Upper lobe of left lung (tissue), 6 donors: ENCODE measurements at regions not wholly inside any gene's neighbourhood (a gene's known extent, or its start where the extent isn't known, plus 50 kb on each side); places are given as distances from the start of the nearest gene placed in this dataset.

ENCODE experiments used
- ATAC-seq, 2 donors: fragments of 200-7000 bp; cut with Tn5 transposase; one replicate each; pipeline ENCODE4 v1.9.1; 2022; ENCODE audit warnings: mild to moderate bottlenecking in 2 of 2, moderate library complexity in 2 of 2; ENCODE audit not compliant: low FRiP score in 2 of 2
- DNase-seq, 2 donors: peaks; one replicate each; pipeline ENCODE4 v3.0.0-alpha.2; 2019 to 2020
- H3K27ac ChIP-seq, 4 donors: fragments of 200-600 bp; sonication (generic); one replicate each; pipeline ENCODE4 v1.5.1; 2016 to 2019
- H3K27me3 ChIP-seq, 4 donors: fragments of 200-600 bp; sonication (generic); one replicate each; pipeline ENCODE4 v1.5.1; 2017 to 2019
- H3K36me3 ChIP-seq, 4 donors: fragments of 200-600 bp; sonication (generic); one replicate each; pipeline ENCODE4 v1.5.1; 2016 to 2019
- H3K4me1 ChIP-seq, 4 donors: fragments of 200-600 bp; sonication (generic); one replicate each; pipeline ENCODE4 v1.5.1; 2018 to 2019
- H3K4me3 ChIP-seq, 4 donors: fragments of 200-600 bp; sonication (generic); one replicate each; pipeline ENCODE4 v1.5.1; 2017 to 2019; ENCODE audit warnings: mild to moderate bottlenecking in 2 of 4, moderate library complexity in 1 of 4
- H3K9me3 ChIP-seq, 4 donors: fragments of 200-600 bp; sonication (generic); one replicate each; pipeline ENCODE4 v1.5.1; 2018 to 2019
- CTCF ChIP-seq, 6 experiments: fragments of 450-650 bp in 4 of 6; fragments of 200-600 bp in 2 of 6; sonication (generic) in 2 of 6; IDR thresholded peaks; one replicate each; pipeline ENCODE4 v1.5.1; 2016 to 2019; ENCODE audit warnings: antibody characterized with exemption in 6 of 6
- EP300 ChIP-seq, 4 donors: sonication (generic); formaldehyde crosslinking; IDR thresholded peaks; one replicate each; pipeline ENCODE4 v1.5.1; 2017; ENCODE audit warnings: antibody characterized with exemption in 4 of 4, control low read depth in 2 of 4
- POLR2A ChIP-seq, 4 donors: fragments of 450-650 bp; IDR thresholded peaks; one replicate each; pipeline ENCODE4 v1.5.1; 2016 to 2017; ENCODE audit warnings: antibody characterized with exemption in 4 of 4, mild to moderate bottlenecking in 2 of 4
- POLR2AphosphoS5 ChIP-seq, 2 donors: sonication (generic); formaldehyde crosslinking; IDR thresholded peaks; one replicate each; pipeline ENCODE4 v1.5.1; 2017; ENCODE audit warnings: antibody characterized with exemption in 2 of 2
- WGBS, 2 donors: methylation state at CpG; one replicate each; pipeline ENCODE4 v1.1.5; 2017 to 2018; 5-methylcytosine and 5-hydroxymethylcytosine counted together
- donor health status: DM: no; HTN: no; CAD: no; lungs with moderate emphysema.
- donor health status: DM: no; HTN: yes; CAD: no; lungs with severe emphysema.

- Histone ChIP-seq H3K4me3 (no peak overlapping the region), H3K9me3 (no peaks in the 10 kb centered on the region), H3K27ac (no peak overlapping the region), H3K27me3 (no peaks in the 10 kb centered on the region), H3K36me3 (no peaks in the 10 kb centered on the region), H3K4me1 (peaks cover 0 to 6% (median 3%) of the 10 kb centered on the region in 4 donors)
- no peak for DNase-seq
- ATAC-seq, result no peak
- TF ChIP-seq EP300 (IDR thresholded peaks at IDR 0.05) (no peak), POLR2AphosphoS5 (IDR thresholded peaks at IDR 0.05) (no peak), POLR2A (IDR thresholded peaks at IDR 0.05) (no peak), CTCF (IDR thresholded peaks at IDR 0.05) (no peak)
These were observed 453.0 kb downstream of the SLITRK5 start for GRCh38 chr13:88124142-88124541.

- DNase-seq, result no peak
- no peak overlapping the region for H3K4me3 ChIP-seq
- H3K36me3 ChIP-seq, result no peaks in the 10 kb centered on the region
- no peak overlapping the region for H3K27ac ChIP-seq
- ATAC-seq, result no peak
- H3K4me1 ChIP-seq, result peaks cover 0 to 6% (median 3%) of the 10 kb centered on the region in 4 donors
- no peaks in the 10 kb centered on the region for H3K9me3 ChIP-seq
- H3K27me3 ChIP-seq, result no peaks in the 10 kb centered on the region
- WGBS, 2 donors, result 53 to 69% methylated on average over 3 of the region's 3 CpGs
- no peak for TF ChIP-seq CTCF (IDR thresholded peaks at IDR 0.05)
- no peak for TF ChIP-seq POLR2AphosphoS5 (IDR thresholded peaks at IDR 0.05)
- TF ChIP-seq EP300 (IDR thresholded peaks at IDR 0.05), result no peak
- no peak for TF ChIP-seq POLR2A (IDR thresholded peaks at IDR 0.05)
These were observed 453.9 kb downstream of the SLITRK5 start for GRCh38 chr13:88125055-88125454.

DNA sequence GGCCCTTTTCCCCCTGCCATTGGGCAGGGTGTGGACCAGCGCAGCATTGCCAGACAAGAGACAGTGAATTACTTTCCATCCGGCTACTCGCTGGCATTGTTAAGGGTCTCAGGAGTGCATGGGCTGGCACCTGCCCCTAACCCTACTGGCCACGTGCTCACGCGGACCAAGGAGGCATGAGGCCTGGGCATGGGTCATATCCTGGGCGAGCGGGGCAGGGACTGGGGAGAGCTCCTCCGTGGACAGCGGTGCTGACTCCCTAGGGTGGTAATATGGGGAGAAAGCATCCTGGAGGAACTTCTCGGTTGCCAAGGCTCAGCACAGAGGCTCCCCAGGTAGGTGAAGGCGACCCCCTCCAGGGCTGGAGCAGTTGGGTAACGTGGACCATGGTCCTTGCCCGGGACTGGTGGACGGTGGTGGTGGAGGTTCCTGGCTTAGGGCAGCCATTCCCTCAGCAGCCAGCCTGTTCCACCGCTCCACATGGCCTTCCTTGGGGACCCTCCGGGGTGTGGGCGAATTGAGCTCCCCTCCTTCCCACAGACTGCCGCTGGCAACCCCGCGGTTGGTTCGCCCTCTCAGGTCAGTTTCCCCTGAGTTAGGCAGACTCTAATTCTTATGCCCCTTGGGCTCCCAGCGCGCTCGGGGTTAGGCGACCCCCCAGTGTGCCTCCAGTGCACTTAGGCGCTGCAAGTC, 465.1 kb downstream of the SLITRK5 start:
- peak in 1 of 2 donors; percentile 52 for DNase-seq
- H3K9me3 ChIP-seq, result peaks cover 0 to 8% (median 0%) of the 10 kb centered on the region in 4 donors
- peak; percentile 40 to 57 for ATAC-seq
- no peak overlapping the region for H3K27ac ChIP-seq
- WGBS, 2 donors, result 94% methylated on average over 20 to 27 of the region's 27 CpGs
- H3K27me3 ChIP-seq, result no peaks in the 10 kb centered on the region
- H3K4me3 ChIP-seq, result no peak overlapping the region
- H3K36me3 ChIP-seq, result no peaks in the 10 kb centered on the region
- no peaks in the 10 kb centered on the region for H3K4me1 ChIP-seq
- TF ChIP-seq EP300 (IDR thresholded peaks at IDR 0.05), result no peak
- TF ChIP-seq CTCF (IDR thresholded peaks at IDR 0.05), result no peak
- no peak for TF ChIP-seq POLR2AphosphoS5 (IDR thresholded peaks at IDR 0.05)
- no peak for TF ChIP-seq POLR2A (IDR thresholded peaks at IDR 0.05)

DNA sequence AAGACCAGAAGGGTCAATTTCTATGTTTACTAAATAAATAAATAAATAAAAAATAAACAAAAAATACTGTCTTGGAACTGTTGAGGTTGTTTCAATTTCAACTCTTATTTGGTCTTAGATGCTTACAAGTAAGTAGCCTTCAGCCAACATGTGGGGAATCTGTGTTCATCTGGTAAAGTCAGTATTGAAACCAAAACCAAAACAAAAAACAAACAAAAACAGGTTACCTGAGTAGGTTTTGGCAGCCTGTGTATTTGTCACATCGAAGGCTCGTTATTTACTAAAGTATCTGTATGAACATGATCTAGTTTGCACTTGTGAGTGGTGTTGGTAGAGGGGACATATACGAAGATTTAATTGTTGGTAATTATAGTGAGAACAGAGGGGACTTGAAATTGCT, 471.5 kb downstream of the SLITRK5 start:
- Histone ChIP-seq H3K27me3 (no peaks in the 10 kb centered on the region), H3K4me1 (peaks cover 0 to 3% (median 0%) of the 10 kb centered on the region in 4 donors), H3K4me3 (no peak overlapping the region), H3K9me3 (no peaks in the 10 kb centered on the region), H3K27ac (no peak overlapping the region), H3K36me3 (no peaks in the 10 kb centered on the region)
- WGBS, 2 donors, result 43 to 45% methylated on average over 3 of the region's 3 CpGs
- ATAC-seq (no peak), DNase-seq (no peak)
- TF ChIP-seq CTCF (IDR thresholded peaks at IDR 0.05) (no peak), POLR2AphosphoS5 (IDR thresholded peaks at IDR 0.05) (no peak), POLR2A (IDR thresholded peaks at IDR 0.05) (no peak), EP300 (IDR thresholded peaks at IDR 0.05) (no peak)

- DNase-seq (peak in 1 of 2 donors; percentile 37), ATAC-seq (no peak)
- no peaks in the 10 kb centered on the region for H3K27me3 ChIP-seq
- no peaks in the 10 kb centered on the region for H3K36me3 ChIP-seq
- H3K27ac ChIP-seq, result no peak overlapping the region
- no peak for TF ChIP-seq POLR2A (IDR thresholded peaks at IDR 0.05)
- no peak for TF ChIP-seq POLR2AphosphoS5 (IDR thresholded peaks at IDR 0.05)
- TF ChIP-seq EP300 (IDR thresholded peaks at IDR 0.05), result no peak
- no peak for TF ChIP-seq CTCF (IDR thresholded peaks at IDR 0.05)
- H3K9me3 ChIP-seq, result no peaks in the 10 kb centered on the region
- WGBS, 2 donors, result 94 to 95% methylated on average over 6 to 8 of the region's 8 CpGs
- peaks cover 0 to 3% (median 0%) of the 10 kb centered on the region in 4 donors for H3K4me1 ChIP-seq
- H3K4me3 ChIP-seq, result no peak overlapping the region
These were observed 473.4 kb downstream of the SLITRK5 start for GRCh38 chr13:88144580-88144979.
